PC-3 (cell line): ENCODE measurements at regions not wholly inside any gene's neighbourhood (a gene's known extent, or its start where the extent isn't known, plus 50 kb on each side); places are given as distances from the start of the nearest gene placed in this dataset.
A peak's percentile ranks its signal among the peaks of the same experiment; 100 is the strongest.

Experiments used
- EZH2 ChIP-seq: fragments of 300-600 bp; sonication (generic); IDR thresholded peaks from one replicate; pipeline ENCODE4 v1.6.1; 2017; ENCODE audit warnings: antibody characterized with exemption, mild to moderate bottlenecking, low read length; ENCODE audit not compliant: unreplicated experiment
- TF ChIP-seq, protein P1 (sequence below): fragments of 300-600 bp; sonication (generic); conservative IDR thresholded peaks from 2 replicates; pipeline ENCODE4 v1.5.1; 2017; ENCODE audit warnings: antibody characterized with exemption, low read depth, mild to moderate bottlenecking, low read length

GRCh38 chr2:138180692-138181386 is 216.6 kb downstream of the HNMT start:
- TF ChIP-seq, protein P1, sequence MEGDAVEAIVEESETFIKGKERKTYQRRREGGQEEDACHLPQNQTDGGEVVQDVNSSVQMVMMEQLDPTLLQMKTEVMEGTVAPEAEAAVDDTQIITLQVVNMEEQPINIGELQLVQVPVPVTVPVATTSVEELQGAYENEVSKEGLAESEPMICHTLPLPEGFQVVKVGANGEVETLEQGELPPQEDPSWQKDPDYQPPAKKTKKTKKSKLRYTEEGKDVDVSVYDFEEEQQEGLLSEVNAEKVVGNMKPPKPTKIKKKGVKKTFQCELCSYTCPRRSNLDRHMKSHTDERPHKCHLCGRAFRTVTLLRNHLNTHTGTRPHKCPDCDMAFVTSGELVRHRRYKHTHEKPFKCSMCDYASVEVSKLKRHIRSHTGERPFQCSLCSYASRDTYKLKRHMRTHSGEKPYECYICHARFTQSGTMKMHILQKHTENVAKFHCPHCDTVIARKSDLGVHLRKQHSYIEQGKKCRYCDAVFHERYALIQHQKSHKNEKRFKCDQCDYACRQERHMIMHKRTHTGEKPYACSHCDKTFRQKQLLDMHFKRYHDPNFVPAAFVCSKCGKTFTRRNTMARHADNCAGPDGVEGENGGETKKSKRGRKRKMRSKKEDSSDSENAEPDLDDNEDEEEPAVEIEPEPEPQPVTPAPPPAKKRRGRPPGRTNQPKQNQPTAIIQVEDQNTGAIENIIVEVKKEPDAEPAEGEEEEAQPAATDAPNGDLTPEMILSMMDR, result peak; percentile 38; the same call in 1 of the 2 replicates
- TF ChIP-seq EZH2, result no peak
